Stimulated activated CD8-positive, alpha-beta memory T cell treated with anti-CD3 and anti-CD28 coated beads, Interleukin-2, amount 100 ng/mL, for 1 hour (primary cell): ENCODE measurements at regions not wholly inside any gene's neighbourhood (a gene's known extent, or its start where the extent isn't known, plus 50 kb on each side); places are given as distances from the start of the nearest gene placed in this dataset.

Source experiments
- DNase-seq, 2 donors: peaks; one replicate each; pipeline ENCODE4 v3.0.0-alpha.2; 2020; ENCODE audit warnings: low read depth in 2 of 2

- no peak for DNase-seq
These were observed 391.0 kb downstream of the MATN1 start for GRCh38 chr1:30332116-30333094.

- DNase-seq, result no peak
These were observed 391.8 kb downstream of the MATN1 start for GRCh38 chr1:30331415-30332065.

GRCh38 chr1:30330644-30331043, 392.7 kb downstream of the MATN1 start:
- DNase-seq, result no peak

GRCh38 chr1:30329802-30330557, 393.4 kb downstream of the MATN1 start:
- no peak for DNase-seq

GRCh38 chr1:30329263-30329753, 394.1 kb downstream of the MATN1 start:
- no peak for DNase-seq

- DNase-seq, result no peak
These were observed 394.8 kb downstream of the MATN1 start for GRCh38 chr1:30328401-30329262.

GRCh38 chr1:30328100-30328370, 395.4 kb downstream of the MATN1 start:
- DNase-seq, result no peak

GRCh38 chr1:30327370-30328099, 395.9 kb downstream of the MATN1 start:
- no peak for DNase-seq

GRCh38 chr1:30325999-30326398, 397.4 kb downstream of the MATN1 start:
- DNase-seq, result no peak

- no peak for DNase-seq
These were observed 398.1 kb downstream of the MATN1 start for GRCh38 chr1:30325085-30325935.

- DNase-seq, result no peak
These were observed 398.9 kb downstream of the MATN1 start for GRCh38 chr1:30324251-30325084.

- DNase-seq, result no peak
These were observed 399.5 kb downstream of the MATN1 start for GRCh38 chr1:30323841-30324240.

- no peak for DNase-seq
These were observed 400.0 kb downstream of the MATN1 start for GRCh38 chr1:30323352-30323751.

- DNase-seq, result no peak
These were observed 400.5 kb downstream of the MATN1 start for GRCh38 chr1:30322859-30323257.

GRCh38 chr1:30321996-30322858, 401.2 kb downstream of the MATN1 start:
- DNase-seq, result no peak

GRCh38 chr1:30321246-30321910, 402.0 kb downstream of the MATN1 start:
- no peak for DNase-seq

- no peak for DNase-seq
These were observed 402.8 kb downstream of the MATN1 start for GRCh38 chr1:30320581-30320890.
